HG03025 (cell line): ENCODE measurements at regions not wholly inside any gene's neighbourhood (a gene's known extent, or its start where the extent isn't known, plus 50 kb on each side); places are given as distances from the start of the nearest gene placed in this dataset.

Source experiments
- ATAC-seq: cut with Tn5 transposase; IDR thresholded peaks from one replicate; pipeline ENCODE4 v1.9.1; 2021; ENCODE audit warnings: mild to moderate bottlenecking, moderate library complexity; ENCODE audit not compliant: unreplicated experiment, low FRiP score

DNA sequence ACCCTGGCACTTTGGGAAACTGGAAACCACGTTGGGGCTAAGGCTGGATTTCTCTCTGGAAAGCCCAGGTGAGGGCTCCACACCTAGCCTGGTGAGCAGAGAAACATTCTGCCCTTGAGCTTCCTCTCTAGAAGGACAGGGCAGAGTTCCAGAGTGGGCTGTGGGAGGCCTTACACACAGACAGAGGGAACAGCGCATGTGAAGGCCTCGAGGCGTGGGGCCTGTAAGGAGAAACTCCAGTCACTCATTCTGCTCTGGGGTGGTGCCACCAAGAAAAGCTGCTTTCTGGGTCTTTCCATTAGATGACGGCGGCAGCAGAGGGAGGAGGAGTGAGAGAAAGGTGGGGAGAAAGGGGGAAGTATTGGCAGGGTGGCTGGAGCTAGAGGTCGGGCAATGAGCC lies 183.1 kb downstream of the CHST1 start:
- ATAC-seq: no peak

GRCh38 chr11:45481026-45481425 lies 184.4 kb downstream of the CHST1 start:
- ATAC-seq: no peak

DNA sequence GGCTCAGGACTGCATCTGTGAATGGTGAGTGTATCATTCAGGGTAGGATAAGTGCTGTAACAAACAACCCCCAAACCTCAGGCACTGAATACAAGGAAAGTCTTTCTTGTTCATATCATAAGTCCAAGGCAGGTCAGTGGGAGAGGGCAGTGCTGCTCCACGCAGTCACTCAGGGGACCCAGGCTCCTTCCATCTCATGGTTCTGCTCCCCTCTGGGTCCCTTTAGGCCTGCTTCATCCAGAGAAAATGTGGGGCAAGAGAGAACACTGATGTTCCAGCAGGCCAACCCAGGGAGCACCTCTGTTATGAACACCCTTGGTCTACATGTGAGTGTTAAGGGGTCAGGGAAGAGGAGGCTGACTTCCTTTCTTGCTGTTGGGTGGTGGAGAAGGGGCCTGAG lies 187.8 kb downstream of the CHST1 start:
- ATAC-seq: no peak

DNA sequence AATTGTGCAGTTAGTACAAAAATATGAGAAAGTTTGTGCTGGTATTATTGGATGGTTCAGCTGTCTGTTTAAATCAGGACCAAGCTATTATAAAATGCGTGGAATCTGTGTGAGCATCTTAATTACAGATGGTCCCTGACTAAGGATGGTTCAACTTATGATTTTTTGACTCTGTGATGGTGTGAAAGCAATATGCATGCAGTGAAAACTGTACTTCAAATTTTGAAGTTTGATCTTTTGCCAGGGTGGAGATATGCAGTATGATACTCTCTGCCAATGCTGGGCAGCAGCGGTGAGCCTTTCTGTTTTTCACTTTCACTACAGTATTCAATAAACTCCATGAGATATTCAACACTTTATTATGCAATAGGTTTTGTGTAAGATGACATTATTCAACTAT lies 189.3 kb downstream of the CHST1 start:
- ATAC-seq: no peak

DNA sequence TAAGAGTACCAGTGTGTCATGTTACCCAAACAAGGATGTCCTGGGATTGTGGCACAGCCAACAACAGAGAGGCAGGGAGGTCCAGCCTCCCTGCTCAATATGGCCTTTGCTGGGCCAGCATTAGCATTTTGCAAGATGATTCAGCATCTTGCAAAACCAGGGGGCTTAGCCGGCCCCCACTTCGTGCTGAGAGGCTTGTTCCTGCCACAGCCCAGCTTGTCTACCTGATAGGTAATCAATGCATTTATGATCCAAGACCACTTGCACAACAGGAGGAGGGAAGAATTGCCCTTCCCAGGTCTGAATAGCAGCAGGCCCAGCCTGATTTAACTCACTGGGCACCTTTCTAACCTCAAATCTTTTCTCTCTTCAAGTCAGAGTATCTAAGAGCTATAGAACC lies 189.0 kb upstream of the SYT13 start:
- no peak for ATAC-seq

DNA sequence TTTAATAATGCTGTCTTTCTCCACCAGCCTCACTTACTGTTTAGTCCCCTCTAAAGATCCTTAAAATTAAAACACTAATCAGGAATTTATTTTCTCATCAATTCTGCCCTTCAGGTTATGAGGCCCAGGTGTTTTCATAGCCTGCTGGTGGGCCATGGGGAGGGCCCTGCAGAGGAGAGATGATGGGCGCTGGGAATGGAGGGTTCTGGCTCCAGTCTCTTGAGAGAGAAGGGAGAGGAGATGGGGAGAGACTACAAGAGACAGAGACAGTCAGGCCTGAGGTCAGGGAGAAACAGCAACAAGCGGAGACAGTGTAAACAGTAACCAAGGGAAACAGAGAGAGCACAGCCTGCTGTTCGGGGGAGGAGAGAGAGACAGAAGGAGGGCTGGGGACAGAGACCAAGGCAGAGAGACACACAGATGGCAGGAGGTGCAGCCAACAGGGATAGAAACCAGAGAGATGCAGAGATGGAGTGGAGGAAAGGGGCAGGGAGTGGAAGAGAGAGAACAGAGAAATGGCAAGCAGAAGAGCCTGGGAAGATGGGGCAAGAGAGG lies 187.3 kb upstream of the SYT13 start:
- no peak for ATAC-seq

GRCh38 chr11:45472716-45473317 lies 186.7 kb upstream of the SYT13 start:
- ATAC-seq: no peak

- no peak for ATAC-seq
Measured at GRCh38 chr11:45471266-45471665, 185.1 kb upstream of the SYT13 start.

DNA sequence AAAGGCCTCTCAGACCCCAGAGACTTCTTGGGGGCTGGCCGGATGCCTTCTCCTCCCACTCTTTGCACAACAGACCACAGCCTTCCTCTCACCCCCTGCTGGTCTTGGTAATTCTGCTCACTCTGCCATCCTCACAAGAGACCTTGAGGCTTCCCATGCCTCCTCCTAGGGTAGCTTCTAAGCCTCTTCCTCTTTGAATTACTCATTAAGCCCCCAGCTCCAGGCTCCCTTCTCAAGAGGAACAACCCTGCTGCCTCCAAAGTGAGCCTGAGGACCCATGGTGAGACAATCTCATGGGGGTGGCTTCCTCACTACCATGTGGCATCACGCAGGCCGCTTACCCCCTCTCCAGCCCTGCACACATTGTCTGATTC lies 184.6 kb upstream of the SYT13 start:
- no peak for ATAC-seq

- no peak for ATAC-seq
Measured at GRCh38 chr11:45470151-45470793, 184.1 kb upstream of the SYT13 start.

- no peak for ATAC-seq
Measured at GRCh38 chr11:45468267-45468856, 182.2 kb upstream of the SYT13 start.

- ATAC-seq: no peak
Measured at GRCh38 chr11:45463541-45463940, 177.4 kb upstream of the SYT13 start.

GRCh38 chr11:45461514-45461913 lies 175.4 kb upstream of the SYT13 start:
- ATAC-seq: no peak

DNA sequence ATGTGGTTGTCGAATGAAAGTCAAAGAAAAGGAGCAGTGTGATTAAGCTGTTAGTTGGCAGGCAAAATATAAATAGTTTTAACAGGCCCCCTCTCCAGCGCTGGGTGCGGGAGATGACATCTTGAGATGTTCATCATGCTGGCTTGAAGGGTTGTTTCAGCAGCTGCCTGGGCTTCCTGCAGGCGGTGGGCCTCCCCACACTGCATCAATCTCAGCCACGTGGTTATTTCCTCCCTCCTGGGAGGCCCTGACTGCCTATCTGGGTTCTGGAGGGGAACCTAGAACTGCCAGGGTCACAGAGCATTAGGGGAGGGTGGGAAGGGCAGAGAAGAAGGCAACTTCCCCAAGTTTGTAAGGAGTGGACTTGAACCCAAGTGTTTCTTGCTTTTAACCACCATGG lies 173.3 kb upstream of the SYT13 start:
- ATAC-seq: no peak

DNA sequence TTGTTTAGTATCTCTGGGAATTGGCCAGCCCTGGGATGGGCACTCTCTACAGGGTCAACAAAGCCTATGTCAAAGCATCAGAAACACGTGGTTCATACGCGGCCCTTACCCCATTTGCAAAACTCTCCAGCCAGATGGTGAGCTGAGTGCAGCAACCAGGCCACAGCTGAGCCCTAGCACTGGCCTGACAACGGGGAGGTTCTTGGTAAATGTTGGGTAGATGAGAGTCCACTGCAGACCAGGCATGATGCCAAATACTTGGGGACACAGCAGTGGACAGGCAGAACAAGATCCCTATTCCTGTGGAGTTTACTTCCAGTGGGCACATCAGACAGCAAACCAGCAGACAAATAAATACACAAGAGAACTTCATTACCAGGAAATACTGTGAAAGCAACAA lies 172.1 kb upstream of the SYT13 start:
- no peak for ATAC-seq

DNA sequence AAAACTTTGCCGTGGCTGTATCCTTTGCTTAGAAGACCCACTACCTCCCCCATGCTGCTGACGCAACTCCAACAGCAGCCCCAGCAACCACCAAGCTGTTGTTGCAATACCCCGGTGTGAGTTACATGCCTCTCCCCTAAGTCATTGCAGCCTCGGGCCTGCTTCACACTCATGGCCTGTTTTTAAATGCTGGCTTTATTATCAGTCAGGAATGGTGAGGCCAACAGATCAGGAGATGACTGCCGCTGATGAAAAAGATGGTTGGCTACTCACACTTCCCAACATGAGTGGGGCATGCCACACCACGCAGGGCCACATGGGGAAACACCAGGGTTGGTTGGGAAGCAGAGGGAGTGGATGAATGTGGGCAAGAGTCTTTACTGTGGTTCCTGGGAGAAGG lies 171.5 kb upstream of the SYT13 start:
- ATAC-seq: no peak

GRCh38 chr11:45456686-45457085 lies 170.5 kb upstream of the SYT13 start:
- ATAC-seq: no peak

DNA sequence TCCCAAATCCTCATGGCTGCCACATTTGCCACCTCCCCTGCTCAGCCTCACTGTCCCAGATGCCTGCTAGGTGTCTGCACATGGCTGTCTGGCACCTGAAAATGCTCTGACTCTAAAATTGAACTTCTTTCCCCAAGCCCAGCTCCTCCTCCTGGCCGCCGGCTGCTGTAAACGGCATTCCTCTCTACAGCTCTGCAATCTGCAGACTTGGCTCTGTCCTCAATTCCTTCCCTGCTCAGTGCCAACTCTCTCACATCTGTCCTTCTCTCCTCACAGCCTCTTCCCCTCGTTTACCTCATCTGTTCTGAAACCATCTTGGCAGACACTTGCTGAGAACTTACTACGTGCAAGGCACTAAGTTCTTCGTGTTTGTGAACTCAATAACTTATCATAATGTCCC lies 169.4 kb upstream of the SYT13 start:
- no peak for ATAC-seq

- ATAC-seq: no peak
Measured at GRCh38 chr11:45454917-45455401, 168.8 kb upstream of the SYT13 start.

- ATAC-seq: no peak
Measured at GRCh38 chr11:45453721-45454120, 167.6 kb upstream of the SYT13 start.

- no peak for ATAC-seq
Measured at GRCh38 chr11:45451766-45452440, 165.8 kb upstream of the SYT13 start.
